ENCODE measurements at regions not wholly inside any gene's neighbourhood (a gene's known extent, or its start where the extent isn't known, plus 50 kb on each side); places are given as distances from the start of the nearest gene placed in this dataset.
A peak's percentile ranks its signal among the peaks of the same experiment; 100 is the strongest.

DNA sequence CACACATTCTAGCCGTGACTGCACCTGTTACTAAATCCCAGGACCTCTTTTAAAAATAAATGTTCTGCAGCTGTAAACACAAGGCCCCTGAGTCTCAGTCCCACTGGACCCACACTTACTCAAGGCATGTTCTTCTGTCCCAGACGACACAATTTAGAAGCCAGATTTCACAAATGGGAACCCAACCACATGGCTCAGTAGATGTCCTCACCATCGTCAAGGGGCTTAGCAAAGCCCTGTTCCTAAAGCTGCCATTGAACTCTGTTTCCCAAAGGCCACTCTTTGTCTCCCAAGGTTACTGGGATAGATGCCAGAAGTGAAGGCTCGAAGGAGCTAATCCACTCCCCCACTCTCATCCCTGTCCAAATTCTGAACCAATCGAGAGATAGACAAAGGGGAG is 301.0 kb downstream of the GALR1 start:
- no peak overlapping the region for H3K4me3 ChIP-seq (ENCODE audit: low read length)
- DNase-seq (ENCODE audit: low read depth, low spot score) = no peak

DNA sequence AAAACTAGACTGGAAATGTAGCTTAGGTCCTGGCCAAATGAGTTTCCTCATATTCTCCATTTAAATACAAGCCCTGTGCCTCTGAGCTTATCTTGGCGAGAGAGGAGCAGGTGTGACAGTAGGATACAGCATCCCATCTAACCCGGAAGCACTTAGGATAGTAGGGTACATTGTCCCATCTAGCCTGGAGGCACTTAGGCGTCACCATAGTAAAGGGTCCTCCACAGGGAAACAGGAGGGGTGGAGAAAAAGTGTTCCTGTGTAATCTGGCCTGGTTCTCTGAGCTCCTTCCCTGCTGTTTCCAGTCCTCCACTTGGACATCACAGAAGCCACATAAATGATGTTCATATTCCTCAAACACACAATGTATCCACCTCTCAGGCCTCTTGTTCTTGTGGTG is 301.4 kb downstream of the GALR1 start:
- DNase-seq (ENCODE audit: low read depth, low spot score) = no peak
- H3K4me3 ChIP-seq (ENCODE audit: low read length) = no peak overlapping the region

DNA sequence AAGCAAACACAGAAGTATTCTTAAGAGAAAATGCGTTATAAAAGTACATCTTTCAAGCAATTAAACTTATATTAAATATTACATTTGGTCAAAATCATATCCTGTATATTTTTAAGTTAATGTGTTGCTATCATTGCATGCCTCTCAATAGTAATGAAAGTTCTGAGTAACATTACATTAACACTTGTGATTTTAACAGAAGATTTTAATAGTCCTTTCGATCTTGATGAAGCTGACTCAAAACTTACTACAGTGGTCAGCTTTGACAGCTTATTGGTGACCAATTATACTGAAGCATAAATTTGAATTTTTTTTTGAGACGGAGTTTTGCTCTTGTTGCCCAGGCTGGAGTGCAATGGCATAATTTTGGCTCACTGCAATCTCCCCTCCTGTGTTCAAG is 303.3 kb downstream of the GALR1 start:
- no peak overlapping the region for H3K4me3 ChIP-seq (ENCODE audit: low read length)

DNA sequence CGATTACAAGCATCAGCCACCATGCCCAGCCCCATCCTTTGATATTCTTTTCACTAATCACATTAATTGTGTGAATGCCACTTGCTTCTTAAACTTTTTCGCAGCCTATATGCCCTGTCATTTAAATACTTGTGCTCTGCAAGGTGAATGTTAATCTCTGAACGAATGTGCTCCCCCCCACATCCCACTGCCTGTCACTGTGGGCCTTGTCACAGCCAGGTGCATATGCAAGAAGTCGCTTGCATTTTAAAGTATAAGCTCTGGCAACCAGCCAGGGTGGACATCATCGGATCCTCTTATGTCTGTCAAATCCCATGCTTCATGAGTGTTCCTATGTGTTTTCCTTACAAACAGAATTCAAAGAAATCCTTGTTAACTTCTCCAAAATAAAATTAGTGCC is 304.4 kb downstream of the GALR1 start:
- DNase-seq (ENCODE audit: low read depth, low spot score) = no peak
- no peak overlapping the region for H3K4me3 ChIP-seq (ENCODE audit: low read length)

More for the DNA sequence above, 303.3 kb downstream of the GALR1 start:
- no peak for DNase-seq (ENCODE audit: low read depth, low spot score)

DNA sequence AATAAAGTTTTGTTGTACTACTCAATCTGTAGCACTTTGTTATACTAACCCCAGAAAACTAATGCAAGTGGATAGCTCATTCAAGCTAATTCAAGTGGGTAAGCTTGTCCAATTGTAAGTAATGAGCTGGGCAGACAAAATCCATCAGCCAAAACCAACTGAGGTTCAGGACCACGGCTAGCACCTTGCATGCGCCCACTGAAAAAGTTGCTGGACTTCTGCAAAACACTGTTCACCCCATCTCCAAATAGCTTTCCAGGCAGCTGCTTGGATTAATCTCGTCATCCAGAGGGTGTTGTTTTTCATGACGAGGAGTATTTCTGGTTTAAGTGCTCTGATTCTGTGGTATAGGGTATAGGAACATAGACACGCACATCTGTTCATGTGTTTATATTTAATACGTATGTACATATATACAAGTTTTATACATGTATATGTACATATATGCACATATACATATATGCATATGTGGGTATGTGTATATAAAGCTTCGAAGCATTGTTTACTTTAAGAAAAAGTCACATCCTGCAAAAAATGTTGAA is 307.5 kb downstream of the GALR1 start:
- DNase-seq (ENCODE audit: low read depth, low spot score) = peak; percentile 7
- H3K4me3 ChIP-seq (ENCODE audit: low read length) = no peak overlapping the region

DNA sequence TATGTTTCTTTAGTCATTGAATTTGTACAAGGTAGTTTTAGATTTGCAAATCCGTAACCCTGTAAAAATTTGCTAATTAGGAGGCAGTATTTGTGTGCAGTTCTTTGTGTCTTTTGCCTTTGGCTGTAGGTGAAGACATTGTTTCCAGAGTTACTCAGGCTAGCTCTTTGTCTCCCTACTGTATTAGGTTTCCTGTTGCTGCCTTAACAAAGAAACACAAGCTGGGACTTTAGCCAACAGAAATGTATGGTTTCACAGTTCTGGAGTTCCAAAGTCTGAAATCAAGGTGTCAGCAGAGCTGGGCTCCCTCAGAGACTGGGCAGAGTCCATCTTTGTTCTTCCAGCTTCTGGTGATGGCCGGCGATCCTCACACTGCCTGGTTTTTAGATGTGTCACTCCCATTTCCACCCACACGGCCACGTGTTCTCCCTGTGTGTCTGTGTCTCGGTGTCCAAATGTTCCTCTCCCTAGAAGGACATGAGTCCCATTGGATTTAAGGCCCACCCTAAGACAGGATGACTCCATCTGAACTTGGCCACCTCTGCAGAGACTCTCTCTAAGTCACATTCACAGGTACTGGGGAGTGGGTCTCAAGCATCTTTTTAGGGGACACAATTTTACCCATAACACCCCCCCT is 309.7 kb downstream of the GALR1 start:
- H3K4me3 ChIP-seq (ENCODE audit: low read length) = no peak overlapping the region

DNA sequence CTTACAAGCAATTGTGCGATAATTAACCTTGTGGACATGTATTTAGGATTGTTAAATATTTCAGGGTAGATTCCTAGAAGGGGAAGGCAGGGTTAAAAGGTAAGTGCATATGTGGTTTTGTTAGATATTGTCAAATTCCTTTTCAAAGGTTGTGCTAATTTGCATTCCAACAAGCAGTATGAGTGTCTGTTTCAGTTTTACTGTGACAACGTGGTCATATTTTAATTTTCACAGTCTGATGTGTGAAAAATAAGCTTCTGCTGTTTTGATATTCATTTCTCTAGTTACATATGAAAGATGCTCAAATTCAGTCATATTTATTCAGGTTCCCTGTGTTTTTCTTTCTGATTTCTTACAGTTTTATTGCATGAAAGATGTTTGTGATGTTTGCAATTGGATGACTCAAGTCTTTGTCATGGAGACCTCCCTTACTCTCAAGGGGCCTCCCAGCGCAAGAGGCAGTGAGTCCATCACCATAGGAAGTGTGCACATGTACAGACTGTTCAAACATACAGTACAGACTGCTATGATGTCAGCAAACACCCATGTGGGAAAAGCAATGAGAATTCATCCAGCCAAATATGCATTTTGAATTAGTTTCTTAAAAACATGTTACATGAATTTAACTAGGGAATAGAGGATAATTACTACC is 310.8 kb downstream of the GALR1 start:
- DNase-seq (ENCODE audit: low read depth, low spot score) = no peak
- H3K4me3 ChIP-seq (ENCODE audit: low read length) = no peak overlapping the region

More for the DNA sequence above, 309.7 kb downstream of the GALR1 start:
- DNase-seq (ENCODE audit: low read depth, low spot score) = no peak

DNA sequence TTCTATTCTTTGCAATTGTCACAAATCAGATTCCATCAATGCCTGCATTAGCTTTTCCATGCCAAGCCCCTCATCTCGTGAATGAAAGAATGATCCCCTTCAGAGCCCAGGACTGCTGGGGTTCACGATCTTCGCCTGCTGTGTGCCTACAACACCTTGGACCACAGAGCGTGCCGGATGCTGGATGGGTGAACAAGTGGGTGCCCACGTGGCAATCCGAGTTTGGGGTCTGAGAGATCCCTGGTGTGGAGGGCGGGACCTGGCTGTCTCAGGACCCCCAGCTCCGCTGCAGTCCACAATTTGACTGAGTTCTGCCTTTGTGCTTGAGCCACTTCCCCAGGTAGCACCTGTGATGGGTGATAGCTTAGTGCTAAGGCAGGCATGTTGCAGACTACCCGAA is 317.0 kb downstream of the GALR1 start:
- no peak for DNase-seq (ENCODE audit: low read depth, low spot score)
- H3K4me3 ChIP-seq (ENCODE audit: low read length) = no peak overlapping the region

DNA sequence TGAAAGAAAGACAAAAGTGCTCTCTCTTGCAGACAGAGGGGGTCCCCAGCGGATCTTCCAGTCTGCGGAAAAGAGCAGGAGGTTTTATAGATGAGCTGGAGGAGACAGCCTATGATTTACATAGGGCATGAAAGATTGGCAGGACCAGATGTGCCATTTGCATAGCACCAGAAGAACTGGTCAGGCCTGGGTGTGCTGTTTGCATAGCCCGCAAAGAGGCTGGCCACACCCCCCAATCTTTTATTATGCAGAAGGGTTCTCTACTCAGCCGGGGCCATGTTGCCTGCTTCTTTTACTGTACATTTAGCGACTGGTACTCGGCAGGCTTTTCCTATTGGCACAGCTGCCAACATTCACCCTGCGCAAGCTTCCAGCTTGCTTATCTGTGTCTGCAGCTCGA is 317.6 kb downstream of the GALR1 start:
- DNase-seq (ENCODE audit: low read depth, low spot score) = no peak

DNA sequence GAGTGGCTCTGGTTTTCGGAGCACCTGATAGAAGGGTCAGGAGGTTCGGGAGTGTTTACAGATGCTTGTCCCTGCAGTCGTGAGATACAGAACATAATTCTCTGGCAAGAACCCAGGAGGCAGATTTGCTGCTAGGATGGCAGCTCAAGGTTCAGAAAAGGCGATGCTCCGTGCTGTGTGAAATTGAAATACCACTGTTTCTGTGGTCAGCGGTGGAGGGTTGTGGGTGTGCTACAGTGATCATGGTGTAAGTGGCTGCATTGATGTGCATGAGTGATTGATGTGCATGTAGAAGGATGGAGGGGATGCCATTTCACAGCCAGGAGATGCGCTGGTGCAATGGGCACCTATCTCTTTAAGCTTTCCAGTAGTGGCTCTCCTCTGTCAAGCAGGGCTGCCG is 322.1 kb downstream of the GALR1 start:
- H3K4me3 ChIP-seq (ENCODE audit: low read length) = no peak overlapping the region
- DNase-seq (ENCODE audit: low read depth, low spot score) = no peak

More for the DNA sequence above, 317.6 kb downstream of the GALR1 start:
- no peak overlapping the region for H3K4me3 ChIP-seq (ENCODE audit: low read length)

DNA sequence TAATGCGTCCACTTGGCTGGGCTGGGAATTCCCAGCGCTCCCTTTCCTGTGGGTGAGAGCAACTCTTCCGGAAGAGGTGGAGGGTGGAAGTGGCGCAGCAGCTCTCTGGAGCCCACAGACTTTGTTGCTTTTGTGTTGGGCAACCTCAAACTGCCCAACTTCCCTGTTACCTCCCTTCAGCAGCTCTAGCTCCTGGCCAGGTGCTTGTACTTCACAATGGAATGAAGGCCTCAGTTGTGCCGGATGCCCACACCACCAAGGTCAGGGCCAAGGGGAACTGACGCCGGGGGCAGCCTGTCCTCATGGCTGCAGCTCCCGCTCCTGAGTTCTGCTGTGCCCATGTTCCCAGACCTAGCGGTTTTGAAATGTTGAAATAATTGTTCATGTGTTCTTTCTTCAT is 322.9 kb downstream of the GALR1 start:
- DNase-seq (ENCODE audit: low read depth, low spot score) = no peak
- no peak overlapping the region for H3K4me3 ChIP-seq (ENCODE audit: low read length)

DNA sequence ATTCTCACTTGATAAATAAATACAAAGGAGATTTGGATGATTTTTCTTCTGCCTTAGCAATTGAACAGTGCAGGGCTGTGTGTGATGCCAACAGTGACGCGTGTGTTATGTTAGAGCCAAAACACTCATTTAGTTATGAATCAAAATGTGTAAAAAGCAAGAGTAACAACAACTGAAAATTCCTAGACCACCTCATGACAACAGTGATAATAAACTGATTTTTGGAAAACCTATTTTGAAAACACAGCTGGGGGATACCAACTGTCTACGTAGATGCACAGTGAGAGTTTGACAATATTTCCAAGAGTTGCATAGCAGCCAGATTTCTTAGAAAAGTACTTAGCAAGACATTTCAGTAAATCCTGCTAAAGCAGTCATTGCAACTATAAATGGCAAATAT is 323.9 kb downstream of the GALR1 start:
- no peak for DNase-seq (ENCODE audit: low read depth, low spot score)
- H3K4me3 ChIP-seq (ENCODE audit: low read length) = no peak overlapping the region

DNA sequence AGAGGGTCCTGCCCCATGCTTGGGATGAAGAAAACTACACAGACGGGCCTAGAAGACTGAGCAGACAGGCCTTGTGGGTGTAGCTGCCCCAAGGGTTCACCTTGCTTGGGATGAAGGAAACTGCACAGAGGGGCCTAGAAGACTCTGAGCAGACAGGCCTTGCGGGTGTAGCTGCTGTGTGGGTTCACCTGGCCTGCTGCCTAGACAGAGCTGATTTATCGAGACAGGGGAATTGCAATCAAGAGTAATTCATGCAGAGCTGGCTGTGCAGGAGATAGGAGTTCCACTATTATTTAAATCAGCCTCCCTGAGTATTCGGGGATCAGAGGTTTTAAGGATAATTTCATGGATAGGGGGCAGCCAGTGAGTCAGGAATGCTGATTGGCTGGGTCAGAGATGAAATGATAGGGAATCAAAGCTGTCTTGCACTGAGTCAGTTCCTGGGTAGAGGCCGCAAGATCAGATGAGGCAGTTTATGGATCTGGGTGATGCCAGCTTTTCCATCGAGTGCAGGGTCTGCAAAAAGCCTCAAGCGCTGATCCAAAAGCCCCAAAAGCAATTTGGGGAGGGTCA is 341.4 kb downstream of the GALR1 start:
- DNase-seq (ENCODE audit: low read depth, low spot score) = no peak

DNA sequence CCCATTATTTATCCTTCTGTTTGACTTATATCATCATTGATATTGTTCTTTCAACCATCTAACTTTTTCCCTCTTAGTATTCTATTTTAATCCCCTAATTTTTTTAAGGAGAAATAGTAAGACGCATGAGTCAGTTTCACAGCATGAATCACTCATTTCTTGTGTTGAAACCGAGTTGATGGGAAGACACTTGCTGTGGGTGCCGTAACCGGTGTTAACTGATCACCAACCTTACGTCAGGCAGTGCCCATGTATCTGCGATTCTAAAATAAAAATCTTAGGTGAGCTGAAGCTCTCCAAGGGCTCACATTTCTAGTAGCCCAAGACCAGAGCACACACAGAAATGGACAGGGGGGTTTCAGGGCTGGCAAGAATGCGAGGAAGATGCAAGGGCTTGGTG is 348.1 kb downstream of the GALR1 start:
- DNase-seq (ENCODE audit: low read depth, low spot score) = no peak
- H3K4me3 ChIP-seq (ENCODE audit: low read length) = no peak overlapping the region

More for the DNA sequence above, 341.4 kb downstream of the GALR1 start:
- H3K4me3 ChIP-seq (ENCODE audit: low read length) = no peak overlapping the region

DNA sequence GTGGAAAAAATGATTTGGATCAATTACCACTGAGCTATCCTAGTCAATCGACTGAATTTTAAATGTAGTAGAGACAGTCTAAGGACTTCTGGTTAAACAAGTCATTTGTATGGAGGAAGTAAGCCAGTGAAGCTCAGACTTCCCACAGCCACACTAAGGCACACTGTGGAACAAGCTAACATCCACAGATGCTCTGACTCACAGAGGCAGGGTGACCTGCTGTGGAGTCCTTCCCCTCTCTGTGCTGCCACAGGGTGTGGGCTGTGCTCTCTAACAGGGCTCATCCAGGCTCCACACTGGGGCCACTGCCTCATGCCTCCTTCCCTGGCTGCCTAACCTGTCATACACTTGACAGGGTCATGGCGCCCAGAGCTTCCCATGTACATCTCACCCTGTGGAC is 351.0 kb downstream of the GALR1 start:
- DNase-seq (ENCODE audit: low read depth, low spot score) = no peak
- no peak overlapping the region for H3K4me3 ChIP-seq (ENCODE audit: low read length)

DNA sequence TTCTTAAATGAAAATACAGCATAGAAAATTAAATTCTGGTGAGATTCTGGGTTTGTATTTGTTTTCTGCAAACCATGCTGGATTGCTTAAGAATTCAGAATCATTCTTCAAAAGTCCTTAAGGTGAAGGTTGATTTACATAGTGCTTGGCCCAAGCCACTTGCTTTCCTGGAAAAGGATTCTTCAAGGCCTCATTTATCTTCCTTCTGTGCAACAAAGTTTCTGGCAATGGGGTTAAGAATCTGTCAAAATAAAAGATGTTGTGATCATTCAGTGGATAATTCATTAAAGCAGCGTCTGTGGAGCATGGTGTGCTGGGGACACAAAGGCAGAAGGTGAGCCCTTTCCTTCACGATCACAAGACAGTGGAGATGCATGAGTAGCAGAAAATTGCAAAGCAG is 351.9 kb downstream of the GALR1 start:
- DNase-seq (ENCODE audit: low read depth, low spot score) = no peak
- no peak overlapping the region for H3K4me3 ChIP-seq (ENCODE audit: low read length)

DNA sequence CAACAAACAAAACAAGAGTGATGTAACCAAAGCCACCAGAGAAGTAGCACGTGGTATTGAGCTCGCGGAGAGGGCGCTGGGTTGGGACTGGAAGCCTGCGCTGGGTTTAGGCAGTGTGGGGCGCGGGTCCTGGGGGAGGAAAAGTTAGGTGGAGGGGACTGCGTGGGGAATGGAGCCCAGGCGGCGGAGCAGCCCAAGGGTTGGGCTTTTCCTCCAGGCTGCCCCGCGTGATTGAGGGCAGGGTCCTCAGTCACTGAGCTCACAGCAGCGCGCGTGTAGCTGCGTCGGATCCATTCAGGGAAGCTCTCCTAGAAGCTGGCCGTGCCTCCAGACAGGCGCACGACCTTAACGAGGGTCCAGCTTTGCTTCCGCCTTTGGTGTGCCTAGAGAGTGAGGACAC is 357.4 kb downstream of the GALR1 start:
- H3K4me3 ChIP-seq (ENCODE audit: low read length) = no peak overlapping the region
- DNase-seq (ENCODE audit: low read depth, low spot score) = no peak

DNA sequence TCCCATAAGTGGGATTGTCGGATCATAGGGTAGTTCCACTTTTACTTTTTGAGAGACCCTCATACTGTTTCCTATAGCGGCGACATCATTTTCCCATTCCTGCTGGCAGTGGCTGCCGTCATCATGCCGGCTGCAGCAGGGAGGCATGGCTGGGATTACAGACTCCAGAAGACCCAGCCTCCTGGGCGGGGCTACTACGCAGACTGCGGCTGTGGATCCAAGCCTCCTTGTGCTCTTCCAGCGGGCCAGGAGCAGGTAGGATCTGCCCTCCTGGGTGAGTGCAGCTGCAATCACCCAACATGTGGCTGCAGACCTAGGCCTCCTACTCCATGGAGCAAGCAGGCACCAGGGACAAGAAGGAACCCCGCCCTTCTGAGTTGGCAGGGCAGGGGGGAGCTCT is 359.2 kb downstream of the GALR1 start:
- H3K4me3 ChIP-seq (ENCODE audit: low read length) = no peak overlapping the region
- DNase-seq (ENCODE audit: low read depth, low spot score) = no peak

DNA sequence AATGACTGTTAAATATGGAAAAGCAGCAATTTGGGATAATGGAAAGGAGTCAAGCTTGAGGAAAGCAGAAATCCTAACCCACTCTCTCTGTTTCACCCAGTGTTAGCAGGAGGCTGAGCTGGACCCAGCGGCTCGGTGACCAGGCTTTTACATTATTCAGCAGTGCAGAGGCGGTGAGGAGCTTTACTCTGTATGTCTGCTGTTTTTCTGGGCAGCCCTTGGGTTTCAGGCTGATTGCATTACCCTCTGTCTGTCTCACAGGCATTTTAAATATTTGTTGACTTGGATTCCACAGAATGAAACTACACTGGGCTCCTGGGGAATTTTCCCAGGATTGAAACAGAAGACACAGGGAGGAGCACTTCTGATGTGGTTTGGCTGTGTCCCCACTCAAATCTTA is 368.0 kb downstream of the GALR1 start:
- no peak overlapping the region for H3K4me3 ChIP-seq (ENCODE audit: low read length)
- no peak for DNase-seq (ENCODE audit: low read depth, low spot score)

DNA sequence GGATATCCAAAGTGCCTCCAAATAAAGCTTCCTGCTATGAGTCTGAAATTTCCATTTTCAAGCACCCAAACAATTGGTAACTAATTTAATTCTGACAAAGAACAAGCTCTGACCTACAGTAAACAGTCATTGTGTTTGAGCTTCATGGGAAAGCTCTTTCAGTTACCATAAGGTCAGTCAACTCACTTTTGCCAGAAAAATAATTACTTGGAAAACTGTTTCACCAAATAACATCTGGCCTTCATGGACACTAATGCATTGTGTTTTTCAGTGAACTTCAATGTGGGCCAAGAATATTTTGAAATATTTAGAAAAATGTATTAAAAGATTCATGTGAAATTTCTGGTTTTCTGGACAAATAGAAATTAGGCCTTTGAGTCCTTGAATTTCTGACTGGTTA is 369.9 kb downstream of the GALR1 start:
- DNase-seq (ENCODE audit: low read depth, low spot score) = no peak
- H3K4me3 ChIP-seq (ENCODE audit: low read length) = no peak overlapping the region
